ENCODE measurements at regions not wholly inside any gene's neighbourhood (a gene's known extent, or its start where the extent isn't known, plus 50 kb on each side); places are given as distances from the start of the nearest gene placed in this dataset.

GRCh38 chr15:38085114-38085513, 150.7 kb downstream of the TMCO5A start:
- no peak for TF ChIP-seq CTCF (IDR thresholded peaks at IDR 0.05; ENCODE audit: low read depth, low read length)
- H3K4me3 ChIP-seq (ENCODE audit: low read depth, low read length): no peak overlapping the region

GRCh38 chr15:38085931-38086568, 151.6 kb downstream of the TMCO5A start:
- no peak overlapping the region for H3K4me3 ChIP-seq (ENCODE audit: low read depth, low read length)
- no peak for TF ChIP-seq CTCF (IDR thresholded peaks at IDR 0.05; ENCODE audit: low read depth, low read length)

- no peak for TF ChIP-seq CTCF (IDR thresholded peaks at IDR 0.05; ENCODE audit: low read depth, low read length)
- no peak overlapping the region for H3K4me3 ChIP-seq (ENCODE audit: low read depth, low read length)
Measured at GRCh38 chr15:38086611-38087010, 152.2 kb downstream of the TMCO5A start.

GRCh38 chr15:38088971-38089370, 154.5 kb downstream of the TMCO5A start:
- no peak for TF ChIP-seq CTCF (IDR thresholded peaks at IDR 0.05; ENCODE audit: low read depth, low read length)
- H3K4me3 ChIP-seq (ENCODE audit: low read depth, low read length): no peak overlapping the region

GRCh38 chr15:38090223-38090622, 155.8 kb downstream of the TMCO5A start:
- H3K4me3 ChIP-seq (ENCODE audit: low read depth, low read length): no peak overlapping the region
- no peak for TF ChIP-seq CTCF (IDR thresholded peaks at IDR 0.05; ENCODE audit: low read depth, low read length)

GRCh38 chr15:38090678-38091077, 156.2 kb downstream of the TMCO5A start:
- TF ChIP-seq CTCF (IDR thresholded peaks at IDR 0.05; ENCODE audit: low read depth, low read length): no peak

GRCh38 chr15:38091078-38091645, 156.7 kb downstream of the TMCO5A start:
- no peak overlapping the region for H3K4me3 ChIP-seq (ENCODE audit: low read depth, low read length)
- no peak for TF ChIP-seq CTCF (IDR thresholded peaks at IDR 0.05; ENCODE audit: low read depth, low read length)

More at GRCh38 chr15:38090678-38091077, 156.2 kb downstream of the TMCO5A start:
- H3K4me3 ChIP-seq (ENCODE audit: low read depth, low read length): no peak overlapping the region
